CD4-positive, alpha-beta T cell treated with Interleukin-17A for 1 hour (primary cell): ENCODE measurements at regions not wholly inside any gene's neighbourhood (a gene's known extent, or its start where the extent isn't known, plus 50 kb on each side); places are given as distances from the start of the nearest gene placed in this dataset.

Source experiments
- DNase-seq: peaks from one replicate; pipeline ENCODE4 v3.0.0-alpha.2; 2020

DNA sequence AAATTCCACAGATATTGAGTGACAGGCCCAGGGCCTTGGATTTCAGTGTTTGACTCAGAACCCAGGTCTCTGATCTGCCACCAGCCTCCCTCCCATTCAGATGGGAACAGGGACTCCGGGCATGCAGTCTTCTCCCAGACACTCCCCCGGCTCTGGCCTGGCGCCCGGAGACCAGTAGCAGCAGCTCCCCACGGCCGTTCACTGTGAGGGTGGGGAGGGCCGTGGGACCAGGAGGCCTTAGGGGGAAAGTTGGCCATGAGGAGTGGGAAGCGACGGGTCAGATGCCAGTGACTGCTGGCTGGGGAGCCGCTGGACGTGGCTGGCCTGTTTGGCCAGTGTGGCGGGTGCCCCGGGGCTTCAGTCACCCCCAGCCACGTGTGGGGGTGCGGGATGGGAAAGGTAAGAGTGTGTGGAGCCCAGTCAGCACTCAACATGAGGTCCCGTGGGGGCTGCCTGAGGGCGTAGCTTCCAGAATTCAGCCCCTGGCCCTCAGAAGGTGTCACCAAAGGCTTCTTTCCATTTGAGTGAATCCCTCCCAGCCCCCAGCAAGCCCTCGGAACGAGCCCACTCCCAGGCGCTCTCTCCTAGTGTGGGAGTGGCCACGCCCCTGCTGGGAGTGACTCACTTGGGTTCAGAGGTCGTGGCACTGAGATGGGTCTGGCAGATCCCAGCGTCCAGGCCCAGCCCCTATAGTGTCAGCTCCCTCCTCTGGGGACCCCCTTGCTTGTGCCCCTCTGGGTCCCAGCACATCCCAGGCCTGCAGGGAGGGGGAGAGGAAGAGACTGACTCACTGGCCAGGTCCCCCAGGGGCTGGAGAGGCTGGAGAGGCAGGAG lies 309.4 kb downstream of the SEC14L1 start:
- DNase-seq: no peak

DNA sequence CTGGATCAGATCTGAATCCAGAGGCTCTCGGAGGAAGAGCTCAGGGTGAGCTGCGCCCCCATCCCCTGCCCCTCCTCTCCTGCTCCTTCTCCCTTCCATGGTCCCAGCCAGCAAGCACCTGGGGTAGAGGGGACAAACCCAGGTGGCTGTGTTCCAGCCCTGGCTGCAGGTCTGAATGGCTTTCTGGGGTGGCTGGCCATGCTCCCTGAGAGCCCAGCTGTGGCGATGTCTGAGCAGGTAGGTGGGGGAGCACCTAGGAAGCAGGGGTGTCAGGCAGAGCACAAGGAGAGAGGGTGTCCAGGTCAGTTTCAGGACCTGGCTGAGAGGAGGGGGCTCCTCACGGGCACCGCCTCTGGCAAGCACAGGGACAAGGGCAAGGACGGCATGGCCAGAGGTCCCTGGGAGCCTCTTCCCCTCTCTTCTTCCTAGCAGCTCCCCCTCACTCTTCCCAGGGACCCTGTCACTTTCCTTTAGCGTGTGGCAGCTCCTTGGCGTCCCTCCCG lies 310.0 kb downstream of the SEC14L1 start:
- no peak for DNase-seq

DNA sequence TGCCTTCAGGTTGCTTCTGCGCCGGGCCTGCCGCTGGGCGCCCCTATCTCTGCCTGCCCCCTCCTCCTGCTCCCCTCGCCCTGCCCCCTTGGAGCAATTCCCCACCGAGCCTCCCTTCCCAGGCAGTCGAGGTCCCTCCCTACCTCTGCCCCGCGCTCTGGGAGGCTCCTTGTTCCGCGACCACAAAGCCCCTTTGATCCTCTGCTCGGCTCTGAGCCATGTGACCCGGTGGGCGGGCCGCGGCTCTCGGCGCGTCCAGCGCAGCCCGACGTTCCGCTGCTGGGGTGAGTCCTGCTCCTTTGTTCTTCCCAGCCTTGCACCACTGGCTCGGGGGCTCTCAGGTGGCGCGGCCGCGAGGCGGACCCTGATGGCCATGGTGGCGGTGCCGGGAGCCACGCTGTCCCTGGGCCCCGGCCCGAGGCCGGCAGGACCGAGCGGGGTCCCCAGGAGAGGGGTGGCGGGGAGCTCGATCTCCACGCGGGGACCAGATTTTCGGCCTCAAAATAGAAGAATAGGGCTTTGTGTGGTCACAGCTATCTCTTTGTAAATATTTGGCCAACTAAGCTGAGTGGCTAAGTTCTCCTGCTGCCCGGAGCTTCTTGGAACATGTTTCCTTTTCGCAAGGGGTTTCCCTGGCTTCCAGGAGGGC lies 310.6 kb downstream of the SEC14L1 start:
- DNase-seq: peak; percentile 71

DNA sequence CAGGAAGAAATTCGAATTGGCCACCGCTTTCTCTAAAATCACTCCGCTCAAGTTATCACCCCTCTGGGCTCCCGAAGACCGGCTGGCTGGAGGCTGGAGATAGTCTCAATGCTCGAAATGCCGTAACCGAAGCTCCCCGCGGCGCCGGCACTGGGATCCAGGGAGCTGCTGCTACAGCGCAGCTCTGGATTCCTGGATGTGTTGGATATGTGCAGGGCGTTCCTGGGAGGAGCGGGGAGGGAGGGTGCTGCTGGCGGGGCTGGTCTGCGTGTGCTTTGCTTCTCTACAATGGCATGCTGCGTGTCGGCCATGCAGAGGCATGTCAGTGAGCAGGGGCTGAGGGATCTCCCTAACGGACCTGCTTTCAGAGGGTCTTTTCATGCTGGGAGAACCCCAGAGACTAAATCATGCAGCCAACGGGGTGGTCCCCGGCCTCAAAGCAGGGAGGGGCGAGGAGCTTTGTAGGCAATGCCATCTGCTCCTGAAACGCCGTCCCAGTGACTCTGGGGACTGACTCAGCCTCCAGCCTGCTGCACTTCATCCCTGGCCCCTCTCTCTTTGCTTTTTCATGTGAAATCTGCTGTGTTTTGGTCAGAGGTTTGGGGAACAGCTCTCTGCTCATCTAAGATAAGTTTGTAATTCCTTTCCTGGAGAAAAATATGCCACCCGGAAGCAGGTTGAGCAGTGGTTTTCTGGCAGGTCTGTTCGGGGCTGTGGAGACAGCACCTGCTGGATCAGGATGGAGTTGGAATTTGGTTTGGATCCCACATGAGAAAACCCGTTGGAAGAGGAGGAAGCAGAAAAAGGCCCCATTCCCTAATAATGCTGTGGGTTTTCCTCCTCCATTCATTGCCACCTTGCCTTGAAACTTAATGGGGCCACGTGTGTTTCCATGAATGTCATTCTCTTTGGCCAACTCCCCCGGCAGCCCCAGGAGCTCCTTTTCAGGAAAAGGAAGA lies 311.4 kb downstream of the SEC14L1 start:
- no peak for DNase-seq

DNA sequence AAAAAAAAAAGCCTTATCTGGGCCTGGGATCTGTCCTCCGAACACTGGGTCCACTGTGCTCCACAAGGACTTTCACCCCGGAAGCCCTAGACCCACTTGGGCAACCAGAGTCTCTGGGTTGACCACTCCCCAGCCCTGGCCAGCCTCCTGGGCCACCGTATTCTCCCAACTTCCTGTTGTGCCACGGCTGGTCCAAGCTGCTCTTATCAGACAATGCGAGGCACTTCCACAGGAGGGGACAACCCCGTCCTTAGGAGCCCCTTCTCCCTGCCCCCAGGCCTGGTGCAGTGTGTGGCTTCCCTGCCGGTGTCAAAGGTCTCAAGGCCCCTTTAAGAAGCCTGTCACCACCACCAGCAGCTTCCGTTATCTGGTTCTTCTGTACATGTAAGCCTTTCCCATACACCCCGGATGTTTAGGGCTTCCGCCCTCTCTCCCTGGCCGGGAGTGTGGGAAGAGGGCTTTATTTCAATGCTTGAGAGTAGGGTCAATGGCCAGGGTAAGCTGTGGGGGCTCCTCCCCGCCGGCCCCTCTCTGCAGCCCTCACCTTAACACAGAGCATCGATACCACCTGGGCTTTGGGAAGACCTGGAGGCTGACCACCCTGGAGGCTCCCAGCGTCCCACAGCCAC lies 313.0 kb downstream of the SEC14L1 start:
- peak; percentile 63 for DNase-seq

DNA sequence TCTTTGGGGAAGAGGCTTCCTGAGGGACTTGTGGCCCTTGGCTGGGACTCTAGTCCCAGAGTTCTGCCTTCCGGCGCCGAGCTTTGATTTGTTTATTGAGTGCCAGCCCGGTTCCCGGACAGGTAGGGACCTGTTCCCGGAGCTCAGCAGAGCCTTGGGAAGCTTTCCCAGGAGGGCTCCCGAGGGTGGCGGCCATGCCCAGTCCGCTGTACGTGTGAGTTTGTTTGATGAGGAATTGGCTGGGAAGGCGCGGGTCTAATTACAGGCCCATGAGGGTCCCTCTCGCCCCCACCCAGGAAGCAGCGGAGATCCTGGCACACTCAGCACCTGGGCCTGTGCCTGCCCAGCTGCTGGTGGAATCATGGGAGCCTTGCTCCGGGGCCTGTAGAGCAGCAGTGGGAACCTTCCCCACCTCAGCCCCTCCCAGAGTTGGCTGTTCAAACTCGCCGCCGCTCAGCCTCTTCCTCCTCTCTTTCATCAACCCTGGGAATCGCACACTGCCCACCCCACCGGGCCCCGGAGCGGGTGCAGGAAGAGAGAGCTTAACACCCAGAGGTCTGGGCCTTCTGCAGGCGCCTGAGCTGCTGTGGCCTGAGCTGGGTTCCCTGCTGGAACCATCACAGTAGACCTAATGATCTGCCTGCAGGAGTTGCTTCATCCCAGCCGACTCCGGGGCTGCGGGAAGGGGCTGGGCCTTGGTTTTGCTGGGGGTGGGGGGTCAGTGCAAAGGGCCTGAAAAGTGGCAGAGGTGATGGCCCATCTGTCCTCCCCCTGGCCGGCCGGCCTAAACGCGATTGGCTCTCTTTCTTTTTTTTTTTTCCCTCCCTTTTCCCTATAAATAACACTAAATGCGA lies 313.7 kb downstream of the SEC14L1 start:
- no peak for DNase-seq

DNA sequence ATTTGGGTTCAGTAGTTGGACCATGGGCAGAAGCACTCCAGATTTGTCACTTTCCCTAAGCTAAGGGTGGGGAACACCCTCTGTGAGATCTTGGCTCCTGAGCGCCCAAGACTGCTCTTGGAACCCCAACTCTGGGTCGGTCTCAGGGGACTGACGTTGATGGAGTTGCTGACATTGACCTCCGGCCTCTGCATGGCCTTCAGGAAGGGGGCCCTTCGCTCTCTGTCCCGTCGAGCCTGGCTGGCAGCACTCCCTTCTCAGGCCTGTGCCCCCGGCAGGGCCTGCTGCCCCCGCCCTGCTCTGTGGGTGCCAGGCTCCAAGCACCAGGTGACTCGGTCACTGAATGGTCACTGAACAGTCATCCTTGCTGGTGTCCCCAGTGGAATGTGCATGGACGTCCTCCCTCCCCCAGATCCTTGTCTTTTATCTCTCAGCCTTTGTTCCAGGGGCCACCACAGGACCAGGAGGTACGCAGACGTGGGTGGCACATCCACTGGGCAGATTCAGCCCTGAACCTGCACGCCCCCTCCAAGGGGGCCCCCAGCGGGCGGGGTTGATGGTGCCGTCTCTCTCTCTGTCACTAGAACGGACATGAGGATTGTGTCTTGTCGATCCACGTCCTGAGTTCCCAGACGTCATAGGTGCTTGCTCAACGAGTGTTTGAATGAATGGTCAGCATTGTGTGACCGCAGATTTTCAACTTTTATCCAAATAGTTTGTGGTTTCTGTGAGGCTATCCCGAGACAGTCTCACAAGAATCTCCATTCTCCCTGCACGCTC lies 314.5 kb downstream of the SEC14L1 start:
- no peak for DNase-seq

DNA sequence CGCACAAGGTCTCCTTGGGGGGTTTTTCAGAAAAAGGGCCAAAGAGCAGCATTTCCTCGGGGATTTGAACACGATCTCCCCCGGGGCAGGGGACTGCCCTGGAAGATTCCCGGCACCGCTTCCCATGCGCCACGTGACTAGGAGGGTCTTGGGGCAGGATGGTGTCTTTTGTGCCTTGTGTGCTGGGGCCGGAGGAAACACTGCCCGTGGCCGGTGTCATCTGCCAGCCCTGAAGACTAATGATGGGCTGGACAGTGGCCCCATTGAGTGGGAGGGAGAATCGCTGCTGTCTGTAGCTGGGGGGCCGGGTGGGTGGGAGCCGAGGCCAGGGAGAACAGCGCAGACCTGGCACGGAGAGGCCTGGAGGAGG lies 315.1 kb downstream of the SEC14L1 start:
- no peak for DNase-seq

DNA sequence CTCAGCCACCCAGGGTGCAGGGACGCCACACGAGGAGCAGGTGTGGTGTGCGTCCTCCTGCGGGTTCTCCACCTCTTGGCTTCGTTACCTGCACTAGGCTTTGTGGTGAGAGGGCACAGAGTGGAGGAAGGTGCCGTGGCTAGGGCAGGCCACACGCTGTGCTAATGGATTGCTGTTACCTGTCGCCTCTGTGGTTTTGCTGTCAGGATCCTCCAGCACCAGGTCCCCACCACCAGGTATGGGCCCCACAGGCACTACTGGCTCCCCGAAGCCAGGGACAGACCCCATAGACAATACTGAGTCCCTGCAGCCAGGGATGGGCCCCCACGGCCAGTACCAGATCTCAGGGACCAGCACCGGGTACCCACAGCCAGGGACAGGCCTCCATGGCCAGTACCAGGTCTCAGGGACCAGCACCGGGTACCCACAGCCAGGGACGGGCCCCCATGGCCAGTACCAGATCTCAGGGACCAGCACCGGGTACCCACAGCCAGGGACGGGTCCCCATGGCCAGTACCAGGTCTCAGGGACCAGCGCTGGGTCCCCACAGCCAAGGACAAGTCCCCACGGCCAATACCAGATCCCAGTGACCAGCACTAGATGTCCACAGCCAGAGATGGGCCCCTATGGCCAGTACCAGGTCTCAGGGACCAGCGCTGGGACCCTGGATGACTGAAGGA lies 315.6 kb downstream of the SEC14L1 start:
- DNase-seq: peak; percentile 61

DNA sequence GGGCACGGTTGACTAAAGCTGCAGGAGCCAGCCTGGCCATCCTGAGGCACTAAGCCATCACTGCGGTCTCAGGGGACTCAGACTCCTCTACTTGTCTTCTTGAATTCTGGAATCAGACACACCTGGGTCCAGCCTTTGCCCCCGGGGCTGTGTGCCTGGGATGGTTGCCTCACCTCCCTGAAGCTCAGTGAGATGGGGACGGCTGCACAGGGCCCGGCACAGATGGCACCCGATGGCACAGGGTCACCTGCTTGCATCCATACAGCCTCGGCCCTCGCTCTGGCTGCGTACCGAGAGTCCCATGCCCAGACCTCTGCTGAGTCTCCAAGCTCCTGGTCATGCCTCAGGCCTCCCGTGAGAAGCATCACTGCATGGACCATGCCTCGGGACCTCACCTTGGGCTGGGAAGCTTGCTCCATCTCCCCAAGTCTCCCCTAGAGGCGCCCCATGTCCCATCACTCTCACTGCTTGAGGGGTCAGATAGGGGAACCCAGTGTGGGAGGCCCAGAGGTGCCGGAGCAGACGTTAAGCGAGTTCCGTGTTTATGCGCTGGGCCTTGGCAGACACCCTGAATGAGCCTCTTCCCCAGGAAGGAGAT lies 316.3 kb downstream of the SEC14L1 start:
- DNase-seq: peak; percentile 49

DNA sequence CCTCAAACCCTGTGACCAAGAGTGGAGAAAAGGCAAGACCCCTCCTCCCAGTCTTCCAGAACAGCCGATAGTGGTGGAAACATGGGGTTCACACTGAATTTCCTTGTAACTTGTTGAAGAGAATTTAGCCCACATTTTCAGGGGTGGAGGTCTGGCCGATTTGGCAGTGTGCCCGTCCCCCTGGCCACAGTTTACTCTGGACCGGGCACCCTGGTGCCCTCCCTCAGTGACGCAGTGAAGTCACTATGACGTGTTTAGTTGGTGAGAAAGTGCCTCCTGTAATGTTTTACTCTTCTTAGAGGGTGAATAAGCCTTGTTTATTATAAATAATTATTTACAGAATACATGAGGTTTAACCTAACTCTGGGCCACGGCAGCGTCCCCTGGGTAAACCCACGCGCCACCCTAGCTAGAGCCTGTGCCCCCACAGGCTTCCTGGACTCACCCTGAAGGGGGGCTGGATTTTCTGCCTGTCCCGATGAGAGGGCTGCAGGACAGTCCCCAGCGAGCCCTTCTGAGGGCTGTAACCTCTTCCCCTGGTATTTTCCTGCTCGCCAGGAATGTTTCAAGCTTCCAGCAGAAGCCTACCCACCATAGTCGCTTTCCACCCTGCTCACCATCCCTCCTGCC lies 316.9 kb downstream of the SEC14L1 start:
- no peak for DNase-seq

DNA sequence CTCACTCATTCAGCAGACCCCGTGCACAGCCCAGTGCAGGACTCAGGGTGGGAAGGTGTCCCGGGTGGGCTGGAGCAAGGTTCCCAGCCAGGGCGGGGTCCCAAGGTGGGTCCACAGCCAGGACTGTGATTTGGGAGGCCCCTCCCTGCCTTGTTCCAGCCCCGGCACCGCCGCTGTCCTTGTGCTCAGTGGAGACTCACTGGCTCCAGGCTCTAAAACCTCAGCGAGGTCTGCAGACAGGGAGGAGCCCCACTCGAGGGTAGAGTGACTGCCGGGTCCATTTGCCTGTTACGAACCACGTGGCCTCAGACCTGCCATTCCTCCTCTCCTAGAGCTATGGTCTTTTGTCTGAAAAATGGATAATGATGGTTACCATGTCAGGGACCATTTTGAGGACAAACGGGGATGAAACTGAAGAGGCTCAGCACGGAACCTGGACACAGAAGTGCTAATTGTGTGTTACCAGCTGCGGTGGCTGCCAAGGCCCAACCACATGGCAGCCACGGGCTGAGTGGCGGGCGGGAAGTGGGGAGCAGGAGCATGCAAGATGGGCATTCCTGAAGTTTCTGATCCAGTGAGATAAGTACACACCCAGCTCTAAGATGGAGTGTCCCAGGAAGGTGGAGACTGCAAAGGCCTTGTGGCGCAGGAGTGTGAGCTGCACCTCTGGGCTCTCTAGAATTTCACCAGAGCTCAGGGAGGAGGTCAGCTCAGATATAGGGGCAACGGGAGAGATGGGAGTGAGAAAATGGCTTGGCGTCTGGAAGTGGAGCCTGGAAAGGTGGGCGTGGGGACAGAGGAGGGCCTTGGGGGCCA lies 317.6 kb downstream of the SEC14L1 start:
- no peak for DNase-seq

DNA sequence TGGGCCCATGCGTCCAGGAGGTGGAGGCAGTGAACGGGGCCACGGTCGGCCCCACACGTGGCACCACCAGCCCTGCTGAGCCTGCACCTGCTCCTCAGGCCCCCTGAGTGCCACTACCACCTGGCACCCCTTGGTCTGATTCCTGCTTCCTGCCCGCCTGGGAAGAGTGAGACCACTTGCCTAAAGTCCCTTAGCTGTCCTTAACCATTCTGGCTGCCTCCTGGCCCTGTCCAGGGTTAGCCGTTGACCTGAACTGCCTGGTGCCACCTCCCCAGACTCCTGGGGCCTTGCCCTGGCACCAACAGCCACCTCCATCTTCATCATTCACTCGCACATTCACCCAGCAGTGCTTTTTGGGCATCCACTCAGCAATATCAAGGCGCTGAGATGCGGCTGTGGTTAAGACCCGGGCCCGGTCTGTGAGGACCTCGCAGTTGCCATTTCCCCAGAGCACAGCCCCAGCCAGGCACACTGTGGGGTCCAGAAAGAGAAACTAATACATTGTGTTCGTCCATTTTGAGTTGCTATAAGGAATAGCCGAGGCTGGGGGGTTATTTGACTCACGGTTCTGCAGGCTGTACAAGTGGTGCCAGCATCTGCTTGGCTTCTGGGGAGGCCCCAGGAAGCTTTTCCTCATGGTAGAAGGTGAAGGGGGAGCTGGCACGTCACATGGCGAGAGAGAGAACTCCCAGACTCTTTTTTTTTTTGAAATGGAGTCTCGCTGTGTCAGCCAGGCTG lies 318.4 kb downstream of the SEC14L1 start:
- DNase-seq: peak; percentile 48

DNA sequence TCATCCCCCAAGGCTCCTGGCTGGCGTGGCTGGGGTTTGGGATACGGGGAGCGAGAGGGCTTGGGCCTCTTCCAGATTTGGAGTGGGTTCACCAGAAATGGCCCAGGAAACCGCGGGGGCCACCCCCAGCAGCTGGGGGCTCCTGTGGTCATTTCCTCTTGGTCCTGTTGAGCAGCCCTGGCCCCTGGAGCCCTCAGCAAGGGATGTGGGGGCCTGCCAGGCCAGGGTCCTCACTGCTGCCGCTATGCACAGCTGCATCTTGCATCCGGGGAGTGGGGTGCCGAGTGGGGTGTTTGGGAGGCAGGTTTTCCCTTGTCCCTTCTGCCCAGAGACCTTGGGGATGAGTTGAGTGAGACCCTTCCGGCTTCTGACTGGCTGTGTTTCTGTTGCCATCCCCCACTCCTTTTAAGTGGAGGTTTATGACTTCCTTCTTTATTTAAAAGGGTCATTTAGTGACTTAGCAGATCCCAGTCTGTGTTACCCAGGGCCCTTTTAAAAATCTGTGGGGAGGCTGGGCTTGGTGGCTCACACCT lies 319.8 kb downstream of the SEC14L1 start:
- DNase-seq: no peak

DNA sequence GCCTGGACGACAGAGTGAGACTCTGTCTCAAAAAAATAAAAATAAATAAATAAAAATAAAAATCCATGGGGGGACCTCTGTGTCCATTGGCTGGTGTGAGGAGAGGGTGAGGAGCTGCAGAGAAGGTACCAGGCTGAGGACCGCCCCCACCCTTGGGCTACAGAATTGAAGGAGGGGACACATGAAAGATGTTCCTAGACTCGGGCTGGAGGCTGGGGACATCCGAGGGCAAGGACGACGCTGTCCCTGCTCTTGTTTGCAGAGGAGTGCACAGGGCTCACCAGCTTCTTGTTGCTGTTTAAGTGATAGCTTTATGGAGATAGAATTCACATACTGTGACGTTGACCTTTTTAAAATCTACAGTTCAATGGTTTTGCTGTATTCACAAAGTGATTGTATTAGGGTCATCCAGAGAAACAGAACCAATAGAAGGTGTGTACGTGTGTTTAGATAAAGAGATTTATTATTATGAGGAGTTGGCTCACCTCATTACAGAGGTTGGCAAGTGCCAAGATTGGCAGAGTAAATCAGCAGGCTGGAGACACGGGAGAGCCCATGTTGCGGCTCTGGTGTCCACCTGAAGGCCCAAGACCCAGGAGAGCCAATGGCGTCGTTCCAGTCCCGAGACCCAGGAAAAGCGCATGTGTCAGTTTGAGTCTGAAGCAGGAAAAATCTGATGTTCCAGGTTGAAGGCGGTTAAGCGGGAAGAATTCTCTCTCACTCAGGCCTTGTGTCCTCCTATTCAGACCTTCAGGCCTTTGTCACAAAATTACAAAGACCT lies 320.7 kb downstream of the SEC14L1 start:
- DNase-seq: no peak

DNA sequence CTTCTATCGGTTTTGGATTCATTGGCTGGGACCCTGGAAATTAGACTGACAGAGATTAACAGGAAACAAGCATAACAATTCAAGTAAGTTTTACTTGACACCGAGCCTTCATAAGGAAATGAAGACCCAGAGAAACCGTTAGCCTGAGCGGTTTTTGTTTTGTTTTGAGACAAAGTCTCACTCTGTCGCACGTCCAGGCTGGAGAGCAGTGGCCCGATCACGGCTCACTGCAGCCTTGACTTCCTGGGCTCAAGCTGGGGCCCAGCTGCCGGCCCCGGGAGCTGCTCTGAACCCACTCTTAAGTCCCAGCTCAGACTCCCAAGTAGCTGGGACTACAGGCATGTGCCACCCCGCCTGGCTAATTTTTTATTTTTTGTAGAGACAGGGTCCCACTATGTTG lies 321.3 kb downstream of the SEC14L1 start:
- peak; percentile 56 for DNase-seq
